Epithelial cell of proximal tubule (primary cell): ENCODE measurements at regions not wholly inside any gene's neighbourhood (a gene's known extent, or its start where the extent isn't known, plus 50 kb on each side); places are given as distances from the start of the nearest gene placed in this dataset.

Source experiments
- DNase-seq: peaks from one replicate; pipeline ENCODE4 v3.0.0-alpha.2; 2011; ENCODE audit warnings: low read depth
- H3K4me3 ChIP-seq: 2 replicates; pipeline ENCODE4 v1.5.1; 2011; ENCODE audit warnings: low read depth, mild to moderate bottlenecking, low read length
- CTCF ChIP-seq: conservative IDR thresholded peaks from 2 replicates; pipeline ENCODE4 v1.5.1; 2012; ENCODE audit warnings: low read depth, mild to moderate bottlenecking, low read length

- no peak for DNase-seq
- no peak for TF ChIP-seq CTCF
- no peak overlapping the region for H3K4me3 ChIP-seq
Measured at GRCh38 chr2:37469126-37469525, 124.7 kb downstream of the QPCT start.

GRCh38 chr2:37471104-37471503 lies 126.7 kb downstream of the QPCT start:
- TF ChIP-seq CTCF: no peak
- no peak for DNase-seq
- no peak overlapping the region for H3K4me3 ChIP-seq

- no peak for TF ChIP-seq CTCF
- peak; percentile 27 for DNase-seq
- H3K4me3 ChIP-seq: no peak overlapping the region
Measured at GRCh38 chr2:37471994-37472393, 127.6 kb downstream of the QPCT start.

- no peak overlapping the region for H3K4me3 ChIP-seq
- no peak for DNase-seq
Measured at GRCh38 chr2:37472959-37473358, 128.5 kb downstream of the QPCT start.

GRCh38 chr2:37476411-37476810 lies 132.0 kb downstream of the QPCT start:
- DNase-seq: no peak
- H3K4me3 ChIP-seq: no peak overlapping the region
- no peak for TF ChIP-seq CTCF

More at GRCh38 chr2:37472959-37473358, 128.5 kb downstream of the QPCT start:
- no peak for TF ChIP-seq CTCF

- no peak for DNase-seq
- no peak overlapping the region for H3K4me3 ChIP-seq
- no peak for TF ChIP-seq CTCF
Measured at GRCh38 chr2:37477921-37478320, 133.5 kb downstream of the QPCT start.

- TF ChIP-seq CTCF: no peak
- no peak for DNase-seq
- H3K4me3 ChIP-seq: no peak overlapping the region
Measured at GRCh38 chr2:37481244-37481643, 136.8 kb downstream of the QPCT start.
